BJ (cell line): ENCODE measurements at regions not wholly inside any gene's neighbourhood (a gene's known extent, or its start where the extent isn't known, plus 50 kb on each side); places are given as distances from the start of the nearest gene placed in this dataset.

ENCODE experiments used
- CTCF ChIA-PET: fragments of 350-600 bp; formaldehyde crosslinking; extraction: SDS; loops from one replicate; lab custom pipeline; 2021; ENCODE audit warnings: antibody characterized with exemption, inconsistent platforms; lab: Yijun Ruan, JAX
- POLR2A ChIA-PET: fragments of 300-600 bp; sonication (Branson Sonifier 250); formaldehyde crosslinking; extraction: SDS; loops from one replicate; lab custom pipeline; 2021; ENCODE audit warnings: antibody characterized with exemption; lab: Charles Lee
- DNase-seq: peaks from one replicate; pipeline ENCODE4 v3.0.0-alpha.2; 2011; ENCODE audit warnings: low read depth
- H3K27me3 ChIP-seq: 2 replicates; pipeline ENCODE4 v1.6.0; 2011; ENCODE audit warnings: low read length; ENCODE audit not compliant: control insufficient read depth, insufficient read depth
- H3K36me3 ChIP-seq: 2 replicates; pipeline ENCODE4 v1.5.1; 2011; ENCODE audit warnings: low read length; ENCODE audit not compliant: control insufficient read depth, insufficient read depth
- H3K4me3 ChIP-seq: 2 replicates; pipeline ENCODE4 v1.5.1; 2011; ENCODE audit warnings: low read depth, mild to moderate bottlenecking, control low read depth, low read length
- TF ChIP-seq, protein P1 (sequence below): IDR thresholded peaks from 2 replicates; pipeline ENCODE4 v1.5.1; 2011; ENCODE audit warnings: low read depth, mild to moderate bottlenecking, control low read depth, inconsistent platforms, low read length, moderate library complexity; ENCODE audit not compliant: insufficient read depth

DNA sequence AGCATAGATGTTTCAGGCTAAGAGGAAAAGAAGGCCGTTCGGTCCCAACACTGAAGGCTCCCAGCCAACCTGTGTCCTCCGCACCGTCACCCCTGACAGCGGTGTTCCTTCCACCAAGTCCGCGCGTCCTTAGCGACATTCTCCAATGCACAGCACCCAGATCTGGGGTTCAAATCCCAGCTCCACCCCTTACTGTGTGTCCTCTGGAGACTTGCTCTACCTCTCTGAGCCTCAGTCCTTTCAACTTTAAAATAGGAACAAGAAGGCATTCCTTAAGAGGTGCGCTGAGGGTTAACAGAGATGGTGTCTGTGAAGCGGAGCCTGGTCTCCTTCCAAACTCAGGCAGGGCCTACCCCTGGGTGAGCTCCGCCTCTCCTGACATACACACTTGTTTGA is 224.0 kb downstream of the MN1 start:
- DNase-seq, result no peak
- peaks cover 11% of the 10 kb centered on the region for H3K27me3 ChIP-seq
- TF ChIP-seq, protein P1, sequence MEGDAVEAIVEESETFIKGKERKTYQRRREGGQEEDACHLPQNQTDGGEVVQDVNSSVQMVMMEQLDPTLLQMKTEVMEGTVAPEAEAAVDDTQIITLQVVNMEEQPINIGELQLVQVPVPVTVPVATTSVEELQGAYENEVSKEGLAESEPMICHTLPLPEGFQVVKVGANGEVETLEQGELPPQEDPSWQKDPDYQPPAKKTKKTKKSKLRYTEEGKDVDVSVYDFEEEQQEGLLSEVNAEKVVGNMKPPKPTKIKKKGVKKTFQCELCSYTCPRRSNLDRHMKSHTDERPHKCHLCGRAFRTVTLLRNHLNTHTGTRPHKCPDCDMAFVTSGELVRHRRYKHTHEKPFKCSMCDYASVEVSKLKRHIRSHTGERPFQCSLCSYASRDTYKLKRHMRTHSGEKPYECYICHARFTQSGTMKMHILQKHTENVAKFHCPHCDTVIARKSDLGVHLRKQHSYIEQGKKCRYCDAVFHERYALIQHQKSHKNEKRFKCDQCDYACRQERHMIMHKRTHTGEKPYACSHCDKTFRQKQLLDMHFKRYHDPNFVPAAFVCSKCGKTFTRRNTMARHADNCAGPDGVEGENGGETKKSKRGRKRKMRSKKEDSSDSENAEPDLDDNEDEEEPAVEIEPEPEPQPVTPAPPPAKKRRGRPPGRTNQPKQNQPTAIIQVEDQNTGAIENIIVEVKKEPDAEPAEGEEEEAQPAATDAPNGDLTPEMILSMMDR, result no peak
- H3K36me3 ChIP-seq, result no peaks in the 10 kb centered on the region
- ChIA-PET POLR2A (no interaction called here), CTCF (no interaction called here)
- no peak overlapping the region for H3K4me3 ChIP-seq

DNA sequence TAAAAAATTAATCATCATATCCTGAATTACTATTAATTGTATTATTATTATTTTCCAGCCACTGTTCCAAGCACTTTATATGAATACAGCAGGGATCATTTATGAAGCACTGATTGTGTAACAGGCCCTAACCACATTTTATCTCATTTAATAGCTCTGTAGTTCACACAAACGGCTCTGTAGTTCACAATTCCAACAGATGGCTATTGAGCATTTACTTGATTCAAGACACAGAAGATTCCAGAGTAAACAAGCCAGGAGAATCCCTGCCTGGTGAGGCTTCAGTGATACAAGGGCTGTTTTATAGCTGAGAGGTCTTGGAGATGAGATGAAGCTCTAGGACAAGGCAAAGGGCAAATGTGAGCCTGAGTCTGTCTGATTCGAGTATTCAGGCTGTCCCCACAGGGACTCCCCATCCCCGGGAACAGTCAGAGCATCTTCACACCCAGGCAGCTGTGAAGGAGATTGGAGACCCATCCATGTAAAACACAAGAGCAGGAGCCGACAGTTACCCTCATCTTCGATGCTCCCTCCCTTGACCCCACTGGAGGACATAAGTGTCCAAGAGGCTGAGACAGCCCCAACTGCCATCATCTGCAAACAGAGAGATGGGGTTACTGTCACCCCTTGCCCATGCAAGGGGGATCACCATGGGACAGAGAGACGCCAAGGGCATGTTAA is 222.5 kb downstream of the MN1 start:
- no peak for DNase-seq
- no peaks in the 10 kb centered on the region for H3K36me3 ChIP-seq
- ChIA-PET CTCF (interaction anchor here (0.6 to 1.0 kb wide), 3 partner anchors 10 to 144 kb away, joined by 3 read pairs; no protein-coding TSS in a partner anchor), POLR2A (no interaction called here)
- H3K4me3 ChIP-seq, result no peak overlapping the region
- TF ChIP-seq, protein P1, result no peak
- peaks cover 11% of the 10 kb centered on the region for H3K27me3 ChIP-seq

DNA sequence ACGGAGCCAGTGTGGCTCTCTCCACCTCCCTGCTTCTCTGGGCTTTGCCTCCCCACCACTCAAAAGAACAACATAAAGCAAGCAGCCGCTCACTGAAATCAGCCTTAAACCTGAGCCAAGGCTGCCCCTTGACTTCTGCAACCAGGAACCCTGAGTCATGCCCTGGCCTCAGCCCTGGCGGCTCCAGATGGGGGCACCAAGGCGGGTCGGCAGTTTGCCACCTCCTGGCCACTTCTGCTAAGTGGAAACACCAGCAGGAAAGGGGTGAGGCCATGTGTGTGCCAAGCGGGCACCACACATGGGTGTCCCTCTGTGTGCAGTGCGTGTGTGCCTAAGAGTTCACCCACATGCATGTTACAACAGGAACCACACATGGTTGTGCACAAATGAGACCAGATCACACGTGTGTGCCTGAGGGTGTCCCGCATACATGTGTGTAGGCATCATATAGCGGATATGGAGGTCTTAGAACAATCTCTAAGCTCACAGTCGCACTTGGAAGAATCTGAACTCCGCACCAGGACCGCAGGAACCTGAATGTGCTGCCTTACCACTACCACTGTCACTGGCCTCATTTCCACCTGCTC is 221.2 kb downstream of the MN1 start:
- DNase-seq, result no peak
- Histone ChIP-seq H3K36me3 (no peaks in the 10 kb centered on the region), H3K4me3 (no peak overlapping the region), H3K27me3 (peaks cover 9% of the 10 kb centered on the region)
- POLR2A ChIA-PET, result no interaction called here
- CTCF ChIA-PET, result no interaction called here
- TF ChIP-seq, protein P1, result no peak

DNA sequence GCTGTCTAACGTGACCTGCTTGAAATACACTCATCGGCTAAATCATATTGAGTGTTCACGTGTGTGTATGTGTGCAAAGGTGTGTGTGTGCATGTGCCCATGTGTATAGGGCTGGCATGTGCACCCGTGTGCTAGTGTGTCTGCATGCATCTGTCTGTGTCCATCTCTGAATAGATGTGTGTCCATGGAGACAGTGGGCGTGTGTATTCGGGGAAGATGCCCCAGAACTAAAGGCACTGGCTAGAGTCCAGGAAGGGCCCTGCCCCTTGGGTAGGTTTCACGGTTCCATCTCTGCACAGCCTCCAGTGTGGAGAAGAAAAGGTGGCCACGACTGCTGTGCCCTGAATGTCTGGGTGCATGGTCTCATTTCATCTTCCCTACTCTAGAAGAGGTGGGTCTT is 220.3 kb downstream of the MN1 start:
- Histone ChIP-seq H3K4me3 (no peak overlapping the region), H3K36me3 (no peaks in the 10 kb centered on the region), H3K27me3 (peaks cover 9% of the 10 kb centered on the region)
- TF ChIP-seq, protein P1, result no peak
- ChIA-PET POLR2A (no interaction called here), CTCF (no interaction called here)
- DNase-seq, result no peak

DNA sequence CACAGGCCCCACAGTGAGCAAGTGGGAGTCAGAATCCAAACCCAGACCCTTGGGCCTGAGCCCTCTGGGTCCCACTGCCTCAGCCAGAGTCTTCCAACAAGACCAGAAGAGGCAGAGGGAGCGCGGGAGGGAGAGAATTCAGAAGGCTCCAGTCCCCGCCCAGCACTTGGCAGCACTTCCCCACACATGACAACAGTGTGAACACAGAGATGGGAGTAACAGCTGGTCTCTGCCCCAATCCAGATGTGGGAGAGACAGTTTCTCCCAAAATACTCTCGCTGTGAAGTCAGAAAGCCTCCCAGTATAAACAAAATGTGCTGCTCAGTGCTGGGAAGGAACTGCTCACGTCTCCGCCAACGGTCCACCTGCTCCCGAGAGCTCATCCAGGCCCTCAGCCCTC is 219.9 kb downstream of the MN1 start:
- H3K36me3 ChIP-seq, result no peaks in the 10 kb centered on the region
- TF ChIP-seq, protein P1, result no peak
- no peak overlapping the region for H3K4me3 ChIP-seq
- H3K27me3 ChIP-seq, result peaks cover 9% of the 10 kb centered on the region
- CTCF ChIA-PET, result no interaction called here
- POLR2A ChIA-PET, result no interaction called here
- peak; percentile 12 for DNase-seq
